ENCODE measurements at regions not wholly inside any gene's neighbourhood (a gene's known extent, or its start where the extent isn't known, plus 50 kb on each side); places are given as distances from the start of the nearest gene placed in this dataset.

DNA sequence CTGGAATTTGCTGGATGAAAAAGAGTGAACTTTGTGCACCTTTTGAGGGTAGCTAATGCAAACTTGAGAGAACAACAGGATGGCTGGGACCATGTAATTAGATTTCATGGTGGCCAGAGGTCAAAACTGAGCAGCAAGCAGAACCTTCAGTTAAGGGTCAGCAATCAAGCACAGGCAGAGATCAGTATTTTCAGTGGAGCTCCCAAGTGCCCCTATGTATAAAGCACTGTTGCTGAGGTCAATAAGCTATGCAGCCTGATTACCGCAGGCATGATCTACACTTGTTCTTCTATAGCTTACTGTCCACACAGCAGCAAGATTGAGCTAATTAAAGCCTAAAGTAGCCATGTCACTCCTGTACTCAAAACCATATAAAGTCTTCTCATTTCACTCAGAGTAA, 62.1 kb upstream of the TMC1 start:
- Mint-ChIP-seq H3K36me3 (ENCODE audit: low read depth) (no peaks in the 10 kb centered on the region), H3K27me3 (ENCODE audit: insufficient read depth) (no peaks in the 10 kb centered on the region), H3K4me3 (no peak overlapping the region), H3K27ac (no peak overlapping the region), H3K9me3 (no peaks in the 10 kb centered on the region), H3K4me1 (peaks cover 28% of the 10 kb centered on the region)
- Histone ChIP-seq H3K27ac (ENCODE audit: low read depth, low read length) (peak overlapping the region; percentile 6), H3K27me3 (ENCODE audit: control insufficient read depth, insufficient read depth, low read length, poor library complexity, severe bottlenecking) (no peaks in the 10 kb centered on the region), H3K4me1 (ENCODE audit: control insufficient read depth, insufficient read depth, low read length) (peaks cover 9% of the 10 kb centered on the region), H3K4me3 (ENCODE audit: low read length) (no peak overlapping the region), H3K9ac (ENCODE audit: extremely low read depth, low read length, poor library complexity, severe bottlenecking) (no peak overlapping the region), H3K9me3 (ENCODE audit: control insufficient read depth, low read length) (no peaks in the 10 kb centered on the region), H3K36me3 (ENCODE audit: control insufficient read depth, insufficient read depth, low read length) (no peaks in the 10 kb centered on the region)
- WGBS, 2 experiments (ENCODE audit: insufficient coverage in 1 of 2, insufficient read length in 1 of 2), result 67 to 86% methylated on average over 1 of the region's 1 CpG
- TF ChIP-seq, protein P1, sequence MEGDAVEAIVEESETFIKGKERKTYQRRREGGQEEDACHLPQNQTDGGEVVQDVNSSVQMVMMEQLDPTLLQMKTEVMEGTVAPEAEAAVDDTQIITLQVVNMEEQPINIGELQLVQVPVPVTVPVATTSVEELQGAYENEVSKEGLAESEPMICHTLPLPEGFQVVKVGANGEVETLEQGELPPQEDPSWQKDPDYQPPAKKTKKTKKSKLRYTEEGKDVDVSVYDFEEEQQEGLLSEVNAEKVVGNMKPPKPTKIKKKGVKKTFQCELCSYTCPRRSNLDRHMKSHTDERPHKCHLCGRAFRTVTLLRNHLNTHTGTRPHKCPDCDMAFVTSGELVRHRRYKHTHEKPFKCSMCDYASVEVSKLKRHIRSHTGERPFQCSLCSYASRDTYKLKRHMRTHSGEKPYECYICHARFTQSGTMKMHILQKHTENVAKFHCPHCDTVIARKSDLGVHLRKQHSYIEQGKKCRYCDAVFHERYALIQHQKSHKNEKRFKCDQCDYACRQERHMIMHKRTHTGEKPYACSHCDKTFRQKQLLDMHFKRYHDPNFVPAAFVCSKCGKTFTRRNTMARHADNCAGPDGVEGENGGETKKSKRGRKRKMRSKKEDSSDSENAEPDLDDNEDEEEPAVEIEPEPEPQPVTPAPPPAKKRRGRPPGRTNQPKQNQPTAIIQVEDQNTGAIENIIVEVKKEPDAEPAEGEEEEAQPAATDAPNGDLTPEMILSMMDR (conservative IDR thresholded peaks at IDR 0.05), result no peak
- DNase-seq, result no peak

DNA sequence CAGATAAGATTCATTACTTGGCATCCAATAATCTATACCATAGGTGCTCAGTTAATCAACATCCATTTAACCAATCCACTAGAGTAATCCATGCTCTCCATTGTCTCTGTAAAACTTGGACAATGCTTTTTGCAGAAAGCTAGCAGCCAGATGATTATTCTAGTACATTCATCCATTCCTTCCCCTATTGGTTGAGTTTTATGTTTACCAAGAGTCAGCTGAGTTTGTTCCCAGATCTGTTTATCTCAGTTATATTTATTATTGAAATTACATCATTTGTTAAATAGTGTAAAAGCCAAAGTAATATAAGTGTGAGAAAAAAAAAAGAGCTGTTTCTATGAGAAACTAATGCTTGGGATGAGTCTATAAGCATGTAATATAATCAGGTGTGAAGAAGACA, 63.3 kb upstream of the TMC1 start:
- no peaks in the 10 kb centered on the region for H3K36me3 Mint-ChIP-seq (ENCODE audit: low read depth)
- H3K27ac Mint-ChIP-seq, result no peak overlapping the region
- H3K4me1 Mint-ChIP-seq, result peaks cover 31% of the 10 kb centered on the region
- no peaks in the 10 kb centered on the region for H3K27me3 ChIP-seq (ENCODE audit: control insufficient read depth, insufficient read depth, low read length, poor library complexity, severe bottlenecking)
- DNase-seq, result no peak
- no peak overlapping the region for H3K4me3 Mint-ChIP-seq
- TF ChIP-seq, protein P1 (conservative IDR thresholded peaks at IDR 0.05), result no peak
- no peak overlapping the region for H3K9ac ChIP-seq (ENCODE audit: extremely low read depth, low read length, poor library complexity, severe bottlenecking)
- H3K36me3 ChIP-seq (ENCODE audit: control insufficient read depth, insufficient read depth, low read length), result no peaks in the 10 kb centered on the region
- no peak overlapping the region for H3K27ac ChIP-seq (ENCODE audit: low read depth, low read length)
- H3K9me3 Mint-ChIP-seq, result no peaks in the 10 kb centered on the region
- H3K4me1 ChIP-seq (ENCODE audit: control insufficient read depth, insufficient read depth, low read length), result peaks cover 9% of the 10 kb centered on the region
- no peaks in the 10 kb centered on the region for H3K9me3 ChIP-seq (ENCODE audit: control insufficient read depth, low read length)
- no peaks in the 10 kb centered on the region for H3K27me3 Mint-ChIP-seq (ENCODE audit: insufficient read depth)
- H3K4me3 ChIP-seq (ENCODE audit: low read length), result no peak overlapping the region

DNA sequence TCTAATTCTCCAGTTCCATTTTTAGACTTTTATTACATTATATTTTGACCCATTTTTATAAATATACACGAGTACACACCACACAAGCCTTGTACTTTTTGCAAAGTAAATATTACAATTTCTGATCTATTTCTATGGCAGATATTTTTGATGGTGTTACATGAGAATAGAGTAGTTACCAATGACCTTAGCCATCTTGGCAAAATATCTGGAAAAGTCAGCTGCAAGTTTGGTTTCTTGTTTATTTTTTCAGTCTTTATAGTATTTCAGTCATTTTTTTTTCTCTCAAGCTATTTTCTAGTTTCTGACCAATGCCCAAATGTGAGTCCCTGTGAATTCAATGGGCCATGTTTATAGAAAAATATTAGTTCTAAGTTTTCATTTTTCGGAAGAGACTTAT, 64.0 kb upstream of the TMC1 start:
- DNase-seq, result no peak
- WGBS, 2 experiments (ENCODE audit: insufficient coverage in 1 of 2, insufficient read length in 1 of 2), result 100% methylated on average over 1 of the region's 2 CpGs; no CpG with 5 or more reads in 1 of the 2 experiments
- H3K27ac ChIP-seq (ENCODE audit: low read depth, low read length), result no peak overlapping the region
- no peaks in the 10 kb centered on the region for H3K9me3 ChIP-seq (ENCODE audit: control insufficient read depth, low read length)
- no peaks in the 10 kb centered on the region for H3K36me3 Mint-ChIP-seq (ENCODE audit: low read depth)
- H3K27ac Mint-ChIP-seq, result no peak overlapping the region
- H3K9ac ChIP-seq (ENCODE audit: extremely low read depth, low read length, poor library complexity, severe bottlenecking), result no peak overlapping the region
- no peaks in the 10 kb centered on the region for H3K9me3 Mint-ChIP-seq
- H3K4me1 Mint-ChIP-seq, result peaks cover 28% of the 10 kb centered on the region
- H3K36me3 ChIP-seq (ENCODE audit: control insufficient read depth, insufficient read depth, low read length), result no peaks in the 10 kb centered on the region
- H3K4me3 ChIP-seq (ENCODE audit: low read length), result no peak overlapping the region
- H3K4me3 Mint-ChIP-seq, result no peak overlapping the region
- peaks cover 6% of the 10 kb centered on the region for H3K4me1 ChIP-seq (ENCODE audit: control insufficient read depth, insufficient read depth, low read length)
- H3K27me3 Mint-ChIP-seq (ENCODE audit: insufficient read depth), result no peaks in the 10 kb centered on the region
- TF ChIP-seq, protein P1 (conservative IDR thresholded peaks at IDR 0.05), result no peak
- no peaks in the 10 kb centered on the region for H3K27me3 ChIP-seq (ENCODE audit: control insufficient read depth, insufficient read depth, low read length, poor library complexity, severe bottlenecking)

Data from endodermal cell (in vitro differentiated cells).